ENCODE measurements at regions not wholly inside any gene's neighbourhood (a gene's known extent, or its start where the extent isn't known, plus 50 kb on each side); places are given as distances from the start of the nearest gene placed in this dataset.

GRCh38 chr12:23455283-23455682 is 494.2 kb downstream of the SOX5 start:
- H3K4me2 ChIP-seq (ENCODE audit: control insufficient read depth, extremely low read depth, insufficient read depth, low read depth, low read length), result no peak overlapping the region
- H3K9me1 ChIP-seq (ENCODE audit: control insufficient read depth, extremely low read depth, insufficient read depth, low read length), result no peaks in the 10 kb centered on the region
- dilution Hi-C loops (cut with MboI; ENCODE audit: extremely low pct_ligation_motif_present, low sequenced_read_pairs), result no loop called here
- DNase-seq (ENCODE audit: low read depth, low spot score), result no peak
- no peaks in the 10 kb centered on the region for H3K36me3 ChIP-seq (ENCODE audit: control insufficient read depth in 2 of 2, extremely low read depth in 1 of 2, insufficient read depth in 2 of 2, low read length in 2 of 2)
- no peak overlapping the region for H3K9ac ChIP-seq (ENCODE audit: control insufficient read depth, extremely low read depth, insufficient read depth, low read length)
- H4K20me1 ChIP-seq (ENCODE audit: control insufficient read depth, extremely low read depth, insufficient read depth, low read length), result no peaks in the 10 kb centered on the region
- H3K4me3 ChIP-seq (ENCODE audit: control insufficient read depth in 2 of 3, extremely low read depth in 1 of 3, insufficient read depth in 2 of 3, low read depth in 1 of 3, low read length in 3 of 3), result no peak overlapping the region
- no peak overlapping the region for H2AFZ ChIP-seq (ENCODE audit: control insufficient read depth, low read length)
- H3K79me2 ChIP-seq (ENCODE audit: control insufficient read depth, insufficient read depth, low read length), result no peaks in the 10 kb centered on the region
- TF ChIP-seq EZH2 (IDR thresholded peaks at IDR 0.05; ENCODE audit: low read length) (no peak), CTCF (optimal IDR thresholded peaks at IDR 0.05 in 1 of 3, IDR thresholded peaks at IDR 0.05 in 1 of 3, conservative IDR thresholded peaks at IDR 0.05 in 1 of 3; ENCODE audit: extremely low read depth in 1 of 3, insufficient read depth in 2 of 3, low read length in 3 of 3) (no peak)
- FAIRE-seq, result no peak
- H3K4me1 ChIP-seq (ENCODE audit: control insufficient read depth, extremely low read depth, insufficient read depth, low read length), result no peaks in the 10 kb centered on the region
- no peaks in the 10 kb centered on the region for H3K27me3 ChIP-seq (ENCODE audit: control insufficient read depth, extremely low read depth, insufficient read depth, low read length)
- H3K27ac ChIP-seq (ENCODE audit: control insufficient read depth, insufficient read depth, low read length), result no peak overlapping the region
- no peaks in the 10 kb centered on the region for H3K9me3 ChIP-seq (ENCODE audit: control insufficient read depth, low read depth, low read length)

GRCh38 chr12:23458640-23459039 is 490.8 kb downstream of the SOX5 start:
- FAIRE-seq, result no peak
- Histone ChIP-seq H3K36me3 (ENCODE audit: control insufficient read depth in 2 of 2, extremely low read depth in 1 of 2, insufficient read depth in 2 of 2, low read length in 2 of 2) (no peaks in the 10 kb centered on the region), H2AFZ (ENCODE audit: control insufficient read depth, low read length) (no peak overlapping the region), H4K20me1 (ENCODE audit: control insufficient read depth, extremely low read depth, insufficient read depth, low read length) (no peaks in the 10 kb centered on the region), H3K27ac (ENCODE audit: control insufficient read depth, insufficient read depth, low read length) (no peak overlapping the region), H3K9ac (ENCODE audit: control insufficient read depth, extremely low read depth, insufficient read depth, low read length) (no peak overlapping the region), H3K79me2 (ENCODE audit: control insufficient read depth, insufficient read depth, low read length) (no peaks in the 10 kb centered on the region), H3K4me2 (ENCODE audit: control insufficient read depth, extremely low read depth, insufficient read depth, low read depth, low read length) (no peak overlapping the region), H3K4me3 (ENCODE audit: control insufficient read depth in 2 of 3, extremely low read depth in 1 of 3, insufficient read depth in 2 of 3, low read depth in 1 of 3, low read length in 3 of 3) (no peak overlapping the region), H3K9me1 (ENCODE audit: control insufficient read depth, extremely low read depth, insufficient read depth, low read length) (no peaks in the 10 kb centered on the region), H3K9me3 (ENCODE audit: control insufficient read depth, low read depth, low read length) (no peaks in the 10 kb centered on the region), H3K27me3 (ENCODE audit: control insufficient read depth, extremely low read depth, insufficient read depth, low read length) (no peaks in the 10 kb centered on the region), H3K4me1 (ENCODE audit: control insufficient read depth, extremely low read depth, insufficient read depth, low read length) (no peaks in the 10 kb centered on the region)
- DNase-seq (ENCODE audit: low read depth, low spot score), result no peak
- dilution Hi-C loops (cut with MboI; ENCODE audit: extremely low pct_ligation_motif_present, low sequenced_read_pairs), result no loop called here
- TF ChIP-seq CTCF (optimal IDR thresholded peaks at IDR 0.05 in 1 of 3, IDR thresholded peaks at IDR 0.05 in 1 of 3, conservative IDR thresholded peaks at IDR 0.05 in 1 of 3; ENCODE audit: extremely low read depth in 1 of 3, insufficient read depth in 2 of 3, low read length in 3 of 3) (no peak), EZH2 (IDR thresholded peaks at IDR 0.05; ENCODE audit: low read length) (no peak)

All from keratinocyte (primary cell).